ENCODE measurements at regions not wholly inside any gene's neighbourhood (a gene's known extent, or its start where the extent isn't known, plus 50 kb on each side); places are given as distances from the start of the nearest gene placed in this dataset.

DNA sequence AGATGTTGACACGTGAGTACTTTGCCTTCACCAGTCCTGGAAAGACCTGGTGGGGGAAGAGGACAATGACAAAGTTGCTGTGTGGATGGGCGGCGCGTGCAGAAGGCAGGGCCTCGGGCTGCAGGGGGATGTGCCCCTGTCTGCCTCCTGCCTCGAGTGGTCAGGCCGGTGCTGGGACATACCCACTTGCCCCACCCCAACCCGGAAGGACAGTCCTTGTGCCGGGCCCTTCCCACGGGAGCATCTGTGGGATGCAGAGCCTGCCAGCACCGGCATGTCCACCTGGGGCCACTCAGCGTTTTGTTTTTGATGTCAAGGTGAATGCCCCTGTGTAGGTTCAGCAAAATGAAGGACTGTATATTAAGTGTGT lies 60.5 kb upstream of the BHLHE23 start:
- DNase-seq, result no peak

DNA sequence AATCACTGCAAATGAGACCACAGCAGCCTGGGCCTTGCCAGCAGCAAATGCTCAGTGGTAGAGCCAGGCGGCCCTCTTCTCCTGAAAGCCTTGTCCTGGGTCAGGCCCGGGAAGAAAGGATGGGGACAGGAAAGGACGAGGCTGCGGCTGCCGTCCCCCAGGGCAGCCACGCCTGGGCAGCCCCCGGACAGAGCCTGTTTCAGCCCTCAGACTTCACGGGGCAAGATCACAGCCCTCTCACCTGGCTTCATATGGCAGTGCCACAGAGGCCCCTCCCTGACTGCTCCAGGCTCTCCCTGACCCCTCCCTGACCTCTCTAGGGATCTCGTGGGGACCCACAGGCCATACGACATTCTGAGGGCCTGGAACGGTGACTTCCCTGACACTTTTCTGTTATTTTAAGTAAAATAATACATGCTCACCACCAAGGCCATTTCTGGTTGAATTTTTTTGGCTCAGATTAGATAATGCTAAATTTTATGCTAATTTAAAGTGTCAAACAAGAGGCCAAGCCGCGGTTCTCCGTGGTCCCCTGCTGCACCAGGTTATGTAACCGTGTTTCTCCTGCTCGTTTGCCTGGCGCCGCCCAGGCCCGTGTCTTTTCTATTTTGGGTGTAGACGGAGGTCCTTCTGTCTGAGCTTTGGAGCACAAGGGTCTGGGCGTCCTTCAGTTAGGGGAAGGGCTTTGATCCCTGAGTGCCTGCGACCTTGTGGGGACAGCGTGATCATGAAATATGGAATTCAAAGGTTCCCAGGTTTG lies 59.9 kb upstream of the BHLHE23 start:
- no peak for DNase-seq

DNA sequence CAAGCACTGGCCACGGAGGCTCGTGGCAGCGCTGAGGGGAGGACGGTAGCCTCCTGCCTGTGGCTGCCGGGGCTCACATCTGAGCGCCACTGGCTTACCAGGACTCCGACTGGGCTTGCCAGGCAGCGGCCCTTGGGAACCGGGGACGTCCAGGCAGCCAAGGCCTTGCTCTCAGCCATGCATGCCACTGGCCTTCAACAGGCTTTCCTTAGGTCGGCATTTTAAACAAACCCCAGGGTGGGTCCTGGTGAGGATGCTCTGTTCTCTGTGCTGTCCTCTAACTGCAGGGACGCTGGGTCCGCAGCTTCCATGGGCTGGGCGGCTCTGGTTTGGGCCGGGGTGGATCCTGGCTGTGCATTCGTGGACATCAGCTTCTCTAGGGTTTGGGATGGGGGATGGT lies 59.1 kb upstream of the BHLHE23 start:
- no peak for DNase-seq

DNA sequence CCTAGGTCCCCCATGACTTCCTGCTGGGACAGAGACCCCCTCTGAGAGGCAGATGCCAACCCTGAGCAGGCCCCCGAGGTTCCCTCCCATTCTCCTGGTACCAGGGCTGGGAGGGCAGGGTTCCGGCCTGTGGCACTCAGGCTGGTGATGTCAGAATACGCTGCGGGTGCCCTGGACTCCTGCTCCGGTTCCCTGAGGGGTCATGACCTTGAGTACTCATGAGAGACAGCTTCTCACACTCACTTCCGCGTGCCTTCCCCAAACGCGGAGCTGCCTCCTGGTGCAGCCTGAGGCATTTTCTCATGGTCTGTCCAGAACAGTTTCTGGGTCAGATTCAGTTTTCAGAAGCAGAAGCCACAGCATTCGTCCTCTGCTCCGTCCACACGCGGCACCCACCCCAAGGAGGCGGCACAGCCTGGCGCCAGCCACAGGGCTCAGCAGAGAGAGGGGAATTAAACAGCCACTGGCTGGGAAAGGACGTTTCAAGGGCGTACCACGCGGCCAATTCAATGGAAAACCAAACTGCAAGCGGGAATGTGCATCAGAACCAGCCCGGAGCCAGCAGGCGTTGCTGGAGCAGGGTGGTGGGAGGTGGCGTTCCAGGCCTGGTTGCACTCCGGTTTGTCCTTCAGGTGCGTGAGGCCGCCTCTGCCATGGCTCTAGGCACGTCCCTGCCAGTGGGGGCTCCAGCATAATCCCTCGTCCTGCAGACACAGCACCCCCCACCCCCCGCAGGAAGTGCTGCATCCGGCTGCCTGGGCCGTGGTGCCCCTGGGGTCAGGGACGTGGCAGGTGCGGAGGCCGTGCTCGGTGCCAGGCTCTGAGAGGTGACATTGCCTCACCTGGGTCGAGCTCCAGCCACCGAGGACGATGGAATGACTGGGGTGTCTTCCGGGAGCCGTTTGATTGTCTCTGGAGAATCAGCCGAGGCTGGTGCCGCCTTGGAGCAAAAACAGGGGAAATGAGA lies 58.3 kb upstream of the BHLHE23 start:
- DNase-seq, result no peak

DNA sequence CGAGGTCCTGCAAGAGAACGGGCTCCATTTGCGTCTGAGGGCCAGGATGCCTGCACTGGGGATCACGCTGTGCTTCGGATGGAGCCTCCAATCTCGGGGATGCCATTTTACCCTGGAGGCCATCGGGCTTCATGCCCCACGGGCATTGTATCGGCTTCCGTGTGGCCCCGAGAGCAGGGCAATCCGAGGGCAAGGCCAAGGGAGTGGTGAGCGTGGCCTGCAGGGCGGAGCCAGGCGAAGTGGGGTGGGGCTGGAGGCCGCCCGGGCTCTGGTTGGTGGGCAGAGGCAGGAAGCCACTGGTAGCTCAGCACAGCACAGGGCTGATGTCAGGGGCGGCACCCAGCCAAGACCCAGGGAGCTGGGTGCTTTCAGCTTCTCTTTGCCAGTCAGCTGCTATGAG lies 57.5 kb upstream of the BHLHE23 start:
- DNase-seq, result no peak

DNA sequence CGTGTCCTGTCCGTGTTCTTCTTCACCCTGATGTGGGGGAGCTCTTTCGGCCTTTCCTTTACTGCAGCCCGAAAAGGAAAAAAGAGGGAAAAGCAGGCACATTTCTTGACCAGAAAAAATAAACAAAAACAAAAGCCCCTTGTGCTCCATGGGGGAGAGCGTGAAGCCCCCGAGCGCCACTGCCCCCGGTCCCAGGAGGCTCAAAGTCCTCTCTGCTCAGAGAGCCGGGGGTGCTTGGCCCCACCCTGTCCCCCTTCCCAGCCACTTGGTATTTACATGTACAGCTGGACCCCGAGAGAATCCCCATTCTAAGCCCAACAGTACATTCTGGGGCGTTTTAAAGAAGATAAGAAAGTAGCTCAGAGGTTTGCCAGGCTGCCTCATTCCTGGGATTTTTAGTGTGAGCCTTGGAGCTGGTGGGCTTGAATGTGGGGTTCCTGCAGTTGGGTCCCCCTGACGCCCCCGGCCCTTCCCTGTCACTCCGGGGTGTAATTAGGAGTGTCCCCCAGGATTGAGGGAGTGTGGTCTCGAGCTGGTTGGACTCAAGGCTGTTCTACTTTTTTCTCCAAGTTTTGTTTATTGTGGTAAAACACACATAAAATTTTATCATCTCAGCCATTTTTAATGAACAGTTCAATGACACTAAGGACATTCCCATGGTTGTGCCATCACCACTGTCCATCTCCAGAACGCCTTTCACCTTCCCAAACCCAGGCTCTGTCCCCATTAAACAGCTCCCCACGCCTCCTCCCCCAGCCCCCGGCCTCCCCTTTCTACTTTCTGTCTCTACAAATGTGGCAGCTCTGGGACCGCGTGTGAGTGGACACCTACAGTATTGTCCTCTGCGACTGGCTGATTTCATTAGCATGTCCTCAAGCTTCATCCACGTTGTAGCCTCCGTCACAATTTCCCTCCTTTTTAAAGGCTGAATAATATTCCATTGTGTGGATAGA lies 55.7 kb upstream of the BHLHE23 start:
- no peak for DNase-seq

DNA sequence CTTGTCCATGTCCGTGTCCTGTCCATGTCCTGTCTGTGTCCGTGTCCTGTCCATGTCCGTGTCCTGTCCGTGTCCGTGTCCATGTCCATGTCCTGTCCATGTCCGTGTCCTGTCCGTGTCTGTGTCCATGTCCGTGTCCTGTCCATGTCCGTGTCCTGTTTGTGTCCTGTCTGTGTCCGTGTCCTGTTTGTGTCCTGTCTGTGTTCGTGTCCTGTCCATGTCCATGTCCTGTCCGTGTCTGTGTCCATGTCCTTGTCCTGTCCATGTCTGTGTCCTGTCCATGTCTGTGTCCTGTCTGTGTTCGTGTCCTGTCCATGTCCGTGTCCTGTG lies 55.0 kb upstream of the BHLHE23 start:
- no peak for DNase-seq

DNA sequence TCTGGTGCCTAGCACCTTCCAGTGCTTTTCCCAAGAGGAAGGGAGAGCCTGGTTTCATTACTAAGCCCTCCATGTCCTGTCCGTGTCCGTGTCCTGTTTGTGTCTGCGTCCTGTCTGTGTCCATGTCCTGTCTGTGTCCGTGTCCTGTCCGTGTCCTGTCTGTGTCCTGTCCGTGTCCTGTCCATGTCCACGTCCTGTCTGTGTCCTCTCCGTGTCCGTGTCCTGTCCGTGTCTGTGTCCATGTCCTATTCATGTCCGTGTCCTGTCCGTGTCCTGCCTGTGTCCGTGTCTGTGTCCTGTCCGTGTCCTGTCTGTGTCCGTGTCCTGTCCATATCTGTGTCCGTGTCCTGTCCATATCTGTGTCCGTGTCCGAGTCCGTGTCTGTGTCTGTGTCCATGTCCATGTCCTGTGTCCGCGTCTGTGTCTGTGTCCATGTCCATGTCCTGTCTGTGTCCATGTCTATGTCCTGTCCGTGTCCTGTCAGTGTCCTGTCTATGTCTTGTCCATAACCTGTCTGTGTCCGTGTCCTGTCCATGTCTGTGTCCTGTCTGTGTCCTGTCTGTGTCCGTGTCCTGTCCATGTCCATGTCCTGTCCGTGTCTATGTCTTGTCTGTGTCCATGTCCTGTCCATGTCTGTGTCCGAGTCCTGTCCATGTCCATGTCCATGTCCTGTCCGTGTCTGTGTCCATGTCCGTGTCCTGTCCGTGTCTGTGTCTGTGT lies 54.4 kb upstream of the BHLHE23 start:
- no peak for DNase-seq

DNA sequence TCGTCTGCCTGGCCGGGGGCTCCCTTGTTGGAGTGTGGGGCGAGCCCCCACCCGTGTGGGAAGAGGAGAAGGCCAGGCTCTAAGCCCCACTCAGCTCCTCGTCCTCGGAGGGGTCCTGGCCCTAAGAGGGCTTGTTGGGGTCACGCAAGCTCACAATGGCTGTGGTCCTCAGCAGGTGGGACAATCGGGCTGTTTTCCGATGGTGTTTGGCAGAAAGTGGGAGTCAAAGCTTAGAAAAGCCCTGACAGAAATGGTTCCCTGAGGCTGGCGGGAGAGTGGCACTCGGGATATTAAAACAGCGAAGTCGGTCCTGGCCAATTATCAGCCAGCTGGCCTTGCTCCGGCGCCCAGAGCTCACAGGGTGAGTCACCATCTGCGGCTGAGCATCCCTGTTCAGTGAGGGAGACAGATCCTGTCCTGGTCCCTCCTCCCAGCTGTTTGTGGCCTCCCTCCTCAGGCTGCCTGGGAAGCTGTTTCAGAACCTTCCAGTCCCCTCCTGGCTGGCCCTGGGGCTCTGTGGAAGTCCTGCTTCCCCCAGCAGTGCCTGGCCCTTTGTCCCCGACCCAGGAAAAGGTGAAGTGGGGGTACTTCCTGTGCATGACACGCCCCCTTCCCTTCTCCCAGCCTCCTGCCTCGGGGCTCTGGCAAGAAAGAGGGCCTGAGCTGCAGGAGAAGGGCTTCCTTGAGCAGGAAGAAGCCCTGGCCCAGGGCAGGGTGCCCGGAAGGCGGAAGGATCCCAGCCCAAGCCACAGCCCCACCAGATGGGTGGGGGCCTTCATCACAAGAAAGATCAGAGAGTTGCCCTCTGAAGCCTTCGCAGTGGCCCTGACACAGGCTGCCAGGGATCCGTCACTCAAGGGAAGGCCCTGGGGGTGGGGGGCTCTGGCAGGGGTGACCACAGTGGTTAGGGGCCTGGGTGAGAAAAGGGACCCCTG lies 53.6 kb upstream of the BHLHE23 start:
- DNase-seq, result peak; percentile 63

DNA sequence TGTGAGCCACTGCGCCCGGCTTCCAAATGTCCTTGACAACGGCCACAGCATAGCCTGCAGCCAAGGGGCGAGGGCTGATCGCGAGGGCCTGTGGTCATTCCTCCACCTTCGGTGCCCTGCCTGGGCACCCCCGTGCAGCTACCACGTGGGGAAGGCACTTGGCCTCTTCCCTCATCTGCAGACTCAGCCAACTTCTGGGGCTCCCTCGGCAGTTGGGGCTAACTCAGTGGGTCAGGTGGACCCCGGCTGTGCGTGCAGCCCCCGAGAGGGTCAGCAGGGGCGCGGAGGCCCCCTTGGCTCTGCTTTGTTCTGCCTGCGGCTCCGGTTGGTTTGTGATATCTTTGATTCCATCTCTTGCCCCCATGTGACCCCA lies 52.9 kb upstream of the BHLHE23 start:
- no peak for DNase-seq

DNA sequence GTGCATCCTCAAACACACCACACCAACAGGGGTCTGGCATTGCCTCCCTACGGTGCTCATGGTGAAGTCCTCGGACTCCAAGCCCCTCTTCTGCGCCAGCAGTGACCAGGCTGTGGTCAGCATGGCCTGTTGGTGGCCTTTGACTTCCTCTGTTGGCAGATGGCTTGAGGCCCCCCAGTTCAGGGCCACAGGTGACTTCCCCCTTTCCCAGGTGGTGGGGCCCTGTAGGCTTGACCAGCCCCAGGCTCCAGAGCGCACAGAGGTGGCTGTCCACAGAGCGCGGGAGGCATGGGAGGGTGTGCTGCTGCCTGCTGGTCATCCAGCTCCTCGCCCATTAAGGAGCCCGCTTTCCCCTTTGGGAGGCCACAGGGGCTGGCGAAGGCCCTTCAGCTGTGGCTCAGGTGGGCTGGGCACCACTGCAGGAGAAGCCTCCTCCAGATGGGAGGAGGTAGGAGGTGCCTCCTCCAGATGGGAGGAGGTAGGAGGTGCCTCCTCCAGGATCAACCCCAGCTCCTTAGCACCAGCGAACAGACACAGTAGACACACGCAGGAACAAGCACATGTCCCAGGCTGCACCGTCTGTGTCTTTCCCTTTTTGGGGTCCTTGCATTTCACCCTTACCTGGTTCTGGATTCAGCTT lies 52.1 kb upstream of the BHLHE23 start:
- DNase-seq, result no peak

DNA sequence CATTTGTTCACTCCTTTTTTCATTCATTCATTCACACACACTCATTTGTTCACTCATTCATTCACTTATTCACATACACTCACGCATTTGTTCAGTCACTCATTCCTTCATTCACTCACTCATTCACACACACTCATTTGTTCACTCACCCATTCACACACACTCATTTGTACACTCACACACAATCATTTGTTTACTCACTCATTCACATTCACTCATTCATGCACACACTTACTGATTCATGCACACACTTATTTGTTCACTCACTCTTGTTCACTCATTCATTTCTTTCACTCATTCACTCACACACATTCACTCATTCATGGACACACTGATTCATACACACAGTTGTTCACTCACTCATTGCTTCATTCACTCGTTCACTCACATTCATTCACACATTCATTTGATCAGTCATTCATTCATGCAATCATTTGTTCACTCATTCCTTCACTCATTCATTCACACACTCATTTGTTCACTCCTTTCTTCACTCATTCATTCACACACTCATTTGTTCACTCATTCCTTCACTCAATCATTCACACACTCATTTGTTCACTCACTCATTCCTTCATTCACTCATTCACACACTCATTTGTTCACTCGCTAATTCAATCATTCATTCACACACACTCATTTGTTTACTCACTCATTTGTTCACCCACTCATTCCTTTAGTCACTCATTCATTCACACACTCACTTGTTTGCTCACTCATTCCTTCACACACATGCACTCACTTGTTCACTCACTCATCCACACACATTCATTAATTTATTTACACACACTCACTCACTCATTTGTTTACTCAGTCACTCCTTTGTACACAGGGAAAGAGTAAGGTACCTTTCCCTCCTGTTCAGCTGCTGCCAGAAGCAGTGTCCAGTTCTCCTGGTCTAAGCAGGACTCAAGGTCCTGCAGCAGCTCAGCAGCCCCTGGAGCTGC lies 50.7 kb upstream of the BHLHE23 start:
- no peak for DNase-seq

DNA sequence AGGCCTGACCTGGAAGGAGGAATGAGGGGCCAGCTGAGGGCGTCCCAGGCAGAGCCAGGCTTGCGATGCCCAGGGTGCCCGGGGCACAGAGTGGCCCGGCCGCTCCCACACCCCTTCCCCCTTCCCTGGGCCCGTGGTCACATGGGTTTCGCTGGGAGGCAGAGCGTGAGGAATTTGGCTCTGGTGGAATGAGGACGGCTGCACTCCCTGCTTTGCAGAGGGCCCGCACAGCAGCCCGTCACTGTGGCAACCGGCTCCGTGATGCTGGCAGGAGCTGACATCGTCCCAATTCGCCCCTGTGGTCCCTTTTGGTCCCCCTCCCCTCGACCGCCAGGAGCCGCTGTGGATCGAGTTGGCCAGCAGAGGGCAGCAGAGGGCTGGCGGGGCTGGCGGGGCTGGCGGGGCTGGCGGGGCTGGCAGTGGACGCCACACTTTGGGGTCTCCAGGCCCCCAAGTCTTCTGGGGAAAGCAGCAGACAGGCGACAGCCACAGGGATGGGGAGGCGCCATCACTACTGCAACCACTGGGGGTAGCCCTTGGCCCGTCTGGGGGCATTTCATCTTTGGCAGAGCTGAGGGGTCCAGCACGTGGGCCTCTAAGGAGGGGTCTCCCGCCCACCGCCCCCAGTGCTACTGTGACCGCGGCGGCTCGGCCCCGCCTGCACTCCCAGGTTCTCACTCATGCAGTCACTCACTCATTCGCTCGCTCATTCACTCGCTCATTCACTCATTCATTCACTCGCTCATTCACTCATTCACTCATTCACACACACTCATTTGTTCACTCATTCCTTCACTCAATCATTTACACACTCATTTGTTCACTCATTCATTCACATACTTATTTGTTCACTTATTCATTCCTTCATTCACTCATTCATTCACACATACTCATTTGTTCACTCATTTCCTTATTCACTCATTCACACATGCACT lies 49.7 kb upstream of the BHLHE23 start:
- no peak for DNase-seq
